Type B pancreatic cell (in vitro differentiated cells): ENCODE measurements at regions not wholly inside any gene's neighbourhood (a gene's known extent, or its start where the extent isn't known, plus 50 kb on each side); places are given as distances from the start of the nearest gene placed in this dataset.

Experiments used
- DNase-seq: peaks from one replicate; pipeline ENCODE4 v3.0.0; 2021; ENCODE audit warnings: mixed read lengths; ENCODE audit not compliant: unreplicated experiment; ENCODE audit errors: extremely low spot score
- H3K27ac Mint-ChIP-seq: 2 replicates; pipeline ENCODE4 v1.8.0; 2021; ENCODE audit warnings: mild to moderate bottlenecking, mixed read lengths
- H3K27me3 Mint-ChIP-seq: 2 replicates; pipeline ENCODE4 v1.8.0; 2021; ENCODE audit warnings: mixed read lengths
- H3K36me3 Mint-ChIP-seq: 2 replicates; pipeline ENCODE4 v1.8.0; 2021; ENCODE audit warnings: mixed read lengths
- H3K4me1 Mint-ChIP-seq: one replicate; pipeline ENCODE4 v1.8.0; 2021; ENCODE audit warnings: mixed read lengths; ENCODE audit not compliant: unreplicated experiment
- H3K4me3 Mint-ChIP-seq: 2 replicates; pipeline ENCODE4 v1.8.0; 2021; ENCODE audit warnings: mild to moderate bottlenecking, mixed read lengths
- H3K9me3 Mint-ChIP-seq: 2 replicates; pipeline ENCODE4 v1.8.0; 2021; ENCODE audit warnings: mixed read lengths
- TF ChIP-seq, protein P1 (sequence below): fragments of 200-600 bp; sonication (generic); conservative IDR thresholded peaks from 2 replicates; pipeline ENCODE4 v1.5.0; 2021; ENCODE audit warnings: antibody characterized with exemption, mild to moderate bottlenecking

DNA sequence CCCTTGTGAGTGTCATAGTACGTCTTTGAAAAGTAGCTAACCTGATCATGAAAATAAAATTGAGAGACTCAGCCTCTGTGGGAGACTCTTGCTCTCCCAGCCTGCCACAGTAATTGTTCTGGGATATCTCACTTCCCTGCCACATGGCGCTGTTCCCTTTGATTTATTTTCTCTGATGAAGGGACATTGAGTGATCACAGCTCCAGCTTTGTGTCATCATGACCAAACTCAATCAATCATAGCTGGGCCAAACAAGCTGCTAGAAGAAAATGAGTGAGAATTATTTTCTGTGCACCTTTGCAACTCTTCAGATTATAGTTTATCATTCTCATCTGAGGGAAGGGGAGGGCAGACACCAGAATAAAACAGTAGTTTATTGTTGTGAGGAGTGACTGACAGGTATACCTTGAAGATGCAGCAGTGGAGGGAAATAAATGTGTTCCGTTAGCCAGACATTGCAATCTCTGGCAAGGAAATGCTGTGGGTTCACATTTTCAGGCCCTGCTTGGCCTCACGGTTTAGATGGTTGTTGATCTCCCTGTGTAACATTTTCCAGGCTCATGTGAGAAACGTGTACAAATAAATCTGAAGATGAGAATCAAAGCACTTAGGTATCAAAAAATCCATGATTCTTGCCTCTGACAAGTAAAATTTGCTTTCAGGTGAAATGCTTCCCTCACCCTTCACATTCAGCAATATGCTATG, 174.7 kb upstream of the FBXL17 start:
- Mint-ChIP-seq H3K4me1 (no peaks in the 10 kb centered on the region), H3K9me3 (no peaks in the 10 kb centered on the region), H3K36me3 (no peaks in the 10 kb centered on the region), H3K4me3 (no peak overlapping the region), H3K27me3 (peaks cover 43% of the 10 kb centered on the region), H3K27ac (no peak overlapping the region)
- DNase-seq, result no peak
- TF ChIP-seq, protein P1, sequence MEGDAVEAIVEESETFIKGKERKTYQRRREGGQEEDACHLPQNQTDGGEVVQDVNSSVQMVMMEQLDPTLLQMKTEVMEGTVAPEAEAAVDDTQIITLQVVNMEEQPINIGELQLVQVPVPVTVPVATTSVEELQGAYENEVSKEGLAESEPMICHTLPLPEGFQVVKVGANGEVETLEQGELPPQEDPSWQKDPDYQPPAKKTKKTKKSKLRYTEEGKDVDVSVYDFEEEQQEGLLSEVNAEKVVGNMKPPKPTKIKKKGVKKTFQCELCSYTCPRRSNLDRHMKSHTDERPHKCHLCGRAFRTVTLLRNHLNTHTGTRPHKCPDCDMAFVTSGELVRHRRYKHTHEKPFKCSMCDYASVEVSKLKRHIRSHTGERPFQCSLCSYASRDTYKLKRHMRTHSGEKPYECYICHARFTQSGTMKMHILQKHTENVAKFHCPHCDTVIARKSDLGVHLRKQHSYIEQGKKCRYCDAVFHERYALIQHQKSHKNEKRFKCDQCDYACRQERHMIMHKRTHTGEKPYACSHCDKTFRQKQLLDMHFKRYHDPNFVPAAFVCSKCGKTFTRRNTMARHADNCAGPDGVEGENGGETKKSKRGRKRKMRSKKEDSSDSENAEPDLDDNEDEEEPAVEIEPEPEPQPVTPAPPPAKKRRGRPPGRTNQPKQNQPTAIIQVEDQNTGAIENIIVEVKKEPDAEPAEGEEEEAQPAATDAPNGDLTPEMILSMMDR, result no peak

DNA sequence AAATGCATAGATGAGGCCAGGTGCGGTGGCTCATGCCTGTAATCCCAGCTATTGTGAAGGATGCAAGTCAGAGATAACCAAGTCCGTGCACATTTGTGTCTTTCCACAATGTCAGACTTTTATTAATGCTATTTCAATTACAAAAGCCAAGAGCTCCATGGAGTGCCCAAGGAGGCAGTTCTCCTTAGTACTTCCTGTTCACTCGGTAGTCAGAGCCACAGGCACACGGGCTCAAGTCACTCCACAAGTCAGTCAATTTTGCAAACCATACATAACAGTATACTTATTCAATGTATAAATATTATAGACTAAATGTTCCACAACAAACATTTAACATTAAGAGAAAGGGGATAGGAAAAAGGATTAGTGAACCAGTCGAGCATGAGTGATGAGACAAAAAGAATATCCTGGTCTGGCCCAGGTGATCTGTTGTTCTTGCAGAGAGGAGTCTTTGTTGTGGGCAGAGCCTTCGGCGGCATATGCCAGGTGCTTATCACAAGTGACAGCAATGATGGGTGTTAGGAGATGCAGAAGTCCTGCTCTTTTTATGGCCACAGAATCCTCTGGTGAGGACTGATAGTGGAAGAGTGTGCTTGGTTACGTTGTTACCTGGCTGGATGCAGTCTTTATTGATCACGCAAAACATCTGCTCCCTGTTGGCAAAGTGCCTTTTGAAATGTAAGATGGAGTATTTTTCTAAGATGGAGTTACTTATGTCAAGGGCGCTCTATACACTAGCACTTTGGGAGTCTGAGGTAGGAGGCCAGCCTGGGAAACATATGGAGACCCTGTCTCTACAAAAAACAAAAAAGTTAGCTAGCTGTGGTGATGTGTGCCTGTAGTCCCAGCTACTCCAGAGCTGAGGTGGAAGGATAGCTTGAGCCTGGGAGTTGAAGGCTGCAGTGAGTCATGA, 167.0 kb upstream of the FBXL17 start:
- TF ChIP-seq, protein P1, result no peak
- H3K27me3 Mint-ChIP-seq, result peaks cover 53% of the 10 kb centered on the region
- H3K4me1 Mint-ChIP-seq, result no peaks in the 10 kb centered on the region
- no peak overlapping the region for H3K27ac Mint-ChIP-seq
- no peak for DNase-seq
- no peak overlapping the region for H3K4me3 Mint-ChIP-seq
- no peaks in the 10 kb centered on the region for H3K36me3 Mint-ChIP-seq
- H3K9me3 Mint-ChIP-seq, result no peaks in the 10 kb centered on the region

DNA sequence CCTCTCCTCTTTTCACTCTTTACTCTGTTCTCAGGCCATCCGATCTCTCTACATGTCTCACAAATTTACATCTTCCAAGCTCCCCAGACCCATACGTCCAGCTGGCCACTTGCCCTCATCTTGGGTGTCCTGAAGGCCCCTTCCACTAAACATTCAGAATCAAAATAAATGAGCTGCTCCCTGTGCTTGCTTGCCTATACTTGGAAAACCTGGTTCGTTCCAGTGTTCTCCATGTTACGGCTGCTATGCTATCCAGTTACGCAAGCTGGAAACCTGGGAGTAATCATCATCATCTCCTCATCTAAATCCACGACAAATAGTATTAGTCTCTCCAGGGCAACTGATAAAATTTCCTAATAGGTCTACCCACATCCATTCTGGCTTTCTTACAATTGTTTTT, 165.0 kb upstream of the FBXL17 start:
- Mint-ChIP-seq H3K27ac (no peak overlapping the region), H3K4me3 (no peak overlapping the region), H3K27me3 (peaks cover 39% of the 10 kb centered on the region), H3K36me3 (no peaks in the 10 kb centered on the region), H3K9me3 (peaks cover under 1% of the 10 kb centered on the region), H3K4me1 (no peaks in the 10 kb centered on the region)
- DNase-seq, result no peak
- TF ChIP-seq, protein P1, result no peak

DNA sequence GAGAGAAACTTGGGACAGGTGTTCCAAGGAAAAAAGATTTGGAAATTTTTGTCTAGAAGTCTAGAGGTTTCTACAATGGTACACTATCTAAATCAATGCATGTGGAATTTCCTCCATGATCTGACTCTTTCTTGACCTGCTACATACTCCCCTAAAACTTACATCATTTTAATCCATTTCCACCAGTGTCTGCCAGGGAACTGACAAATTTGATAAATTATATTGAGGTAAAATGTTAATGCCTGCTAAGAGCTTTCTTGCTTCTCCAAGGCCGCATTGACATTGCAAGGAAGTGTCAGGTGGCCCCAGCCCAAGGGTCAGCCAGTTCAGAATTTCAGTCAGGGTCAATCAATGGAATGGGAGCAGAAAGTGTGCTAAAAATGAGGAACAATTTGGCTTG, 163.4 kb upstream of the FBXL17 start:
- Mint-ChIP-seq H3K4me1 (no peaks in the 10 kb centered on the region), H3K9me3 (peaks cover 3% of the 10 kb centered on the region), H3K4me3 (no peak overlapping the region), H3K36me3 (no peaks in the 10 kb centered on the region), H3K27me3 (peaks cover 33% of the 10 kb centered on the region), H3K27ac (no peak overlapping the region)
- TF ChIP-seq, protein P1, result no peak
- no peak for DNase-seq

DNA sequence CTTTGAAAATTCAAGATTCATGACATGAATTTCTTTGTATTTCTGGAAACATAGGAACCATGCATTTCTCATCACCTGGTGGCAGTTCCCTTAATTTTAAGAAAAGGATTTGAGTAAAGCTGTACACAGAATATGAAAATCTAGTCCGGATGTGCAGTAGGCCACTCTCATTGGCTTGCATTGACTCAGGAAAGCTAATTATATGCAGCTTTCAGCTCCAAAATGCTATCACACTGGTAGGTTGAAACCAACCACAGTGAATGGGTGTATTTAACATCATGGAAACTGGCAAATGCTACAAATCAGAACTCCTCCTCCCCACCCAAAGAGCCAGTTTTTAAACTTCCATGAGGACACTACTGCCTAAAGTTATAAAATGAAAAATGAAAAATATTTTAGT, 161.6 kb upstream of the FBXL17 start:
- H3K27me3 Mint-ChIP-seq, result peaks cover 32% of the 10 kb centered on the region
- no peak for DNase-seq
- TF ChIP-seq, protein P1, result no peak
- no peak overlapping the region for H3K27ac Mint-ChIP-seq
- H3K4me3 Mint-ChIP-seq, result no peak overlapping the region
- H3K36me3 Mint-ChIP-seq, result no peaks in the 10 kb centered on the region
- H3K4me1 Mint-ChIP-seq, result no peaks in the 10 kb centered on the region
- peaks cover 3% of the 10 kb centered on the region for H3K9me3 Mint-ChIP-seq
